ENCODE measurements at regions not wholly inside any gene's neighbourhood (a gene's known extent, or its start where the extent isn't known, plus 50 kb on each side); places are given as distances from the start of the nearest gene placed in this dataset.

GRCh38 chr3:27590437-27591298 is 106.5 kb upstream of the SLC4A7 start:
- CTCF ChIA-PET: interaction anchor here (1.3 kb wide), 1 partner anchor 91 kb away, joined by 3 read pairs; no protein-coding TSS in a partner anchor
- H3K9me2 ChIP-seq: no peaks in the 10 kb centered on the region
- H3K36me3 ChIP-seq (replicated peaks in 1 of 2; ENCODE audit: control insufficient read depth in 1 of 2, insufficient read depth in 2 of 2, low read length in 1 of 2): no peaks in the 10 kb centered on the region
- H3K4me3 ChIP-seq (ENCODE audit: low read depth in 2 of 2, low read length in 1 of 2): no peak overlapping the region
- H4K20me1 ChIP-seq (ENCODE audit: insufficient read depth): no peaks in the 10 kb centered on the region
- H3F3A ChIP-seq (replicated peaks; ENCODE audit: insufficient read depth): peaks cover 26% of the 10 kb centered on the region
- H3K4me1 ChIP-seq (ENCODE audit: control insufficient read depth in 1 of 2, insufficient read depth in 2 of 2, low read depth in 1 of 2, low read length in 1 of 2): peaks cover 0 to 26% of the 10 kb centered on the region in 2 experiments; a peak in 2 of 4 replicates
- POLR2A ChIA-PET: no interaction called here
- peak overlapping the region; percentile 43; the same call in 1 of the 2 replicates for H3K4me2 ChIP-seq
- 41% methylated on average over 5 of the region's 5 CpGs for WGBS (ENCODE audit: low lambda C conversion rate)
- H2AFZ ChIP-seq (ENCODE audit: low read depth): peak overlapping the region; percentile 89
- H3K9me3 ChIP-seq: no peaks in the 10 kb centered on the region
- H3K79me2 ChIP-seq (ENCODE audit: insufficient read depth): no peaks in the 10 kb centered on the region
- no peaks in the 10 kb centered on the region for H3K27me3 ChIP-seq (ENCODE audit: insufficient read depth)
- no peak for DNase-seq
- H3K27ac ChIP-seq (ENCODE audit: low read depth in 2 of 2, low read length in 1 of 2): peak overlapping the region in 1 of 2 experiments; percentile 64; a peak in 2 of 4 replicates
- peak overlapping the region; percentile 33 for H3K9ac ChIP-seq
- TF ChIP-seq JUND (IDR thresholded peaks at IDR 0.05) (peak; percentile 35; the same call in 1 of the 2 replicates), IRF3 (IDR thresholded peaks at IDR 0.05; ENCODE audit: low read depth, low read length) (no peak), RFX5 (IDR thresholded peaks at IDR 0.05; ENCODE audit: low read length) (no peak), GABPA (IDR thresholded peaks at IDR 0.05; ENCODE audit: low read depth) (peak; percentile 46; the same call in 1 of the 2 replicates), FOSL2 (IDR thresholded peaks at IDR 0.05; ENCODE audit: borderline replicate concordance, low read depth) (no peak), EP300 (IDR thresholded peaks at IDR 0.05; ENCODE audit: borderline replicate concordance in 1 of 2, low read depth in 1 of 2, low read length in 1 of 2) (peak in 1 of 2 experiments; percentile 17; a peak in 1 of 4 replicates), MAX (IDR thresholded peaks at IDR 0.05; ENCODE audit: low read depth) (no peak), TEAD4 (IDR thresholded peaks at IDR 0.05; ENCODE audit: borderline replicate concordance, insufficient read depth) (no peak), USF1 (IDR thresholded peaks at IDR 0.05; ENCODE audit: borderline replicate concordance, low read depth) (no peak), YY1 (IDR thresholded peaks at IDR 0.05; ENCODE audit: low read depth) (no peak), PBX3 (IDR thresholded peaks at IDR 0.05) (peak; percentile 76), FOXJ3 (CRISPR knock-in tag; IDR thresholded peaks at IDR 0.05) (no peak), NFIC (IDR thresholded peaks at IDR 0.05; ENCODE audit: borderline replicate concordance) (no peak), NRF1 (IDR thresholded peaks at IDR 0.05; ENCODE audit: low read depth, low read length) (no peak), ELF1 (IDR thresholded peaks at IDR 0.05) (no peak), SMC3 (IDR thresholded peaks at IDR 0.05; ENCODE audit: low read depth, low read length) (no peak), RAD21 (IDR thresholded peaks at IDR 0.05; ENCODE audit: low read length) (no peak), GATA2 (CRISPR knock-in tag; IDR thresholded peaks at IDR 0.05) (no peak), CTCF (IDR thresholded peaks at IDR 0.05) (no peak), SIN3A (IDR thresholded peaks at IDR 0.05; ENCODE audit: borderline replicate concordance, low read depth, low read length) (no peak), EZH2phosphoT487 (IDR thresholded peaks at IDR 0.05; ENCODE audit: borderline replicate concordance, low read depth) (no peak), TAF1 (IDR thresholded peaks at IDR 0.05; ENCODE audit: borderline replicate concordance, low read depth, low read length) (no peak)
